GM21576 (cell line): ENCODE measurements at regions not wholly inside any gene's neighbourhood (a gene's known extent, or its start where the extent isn't known, plus 50 kb on each side); places are given as distances from the start of the nearest gene placed in this dataset.

Experiments used
- ATAC-seq: cut with Tn5 transposase; IDR thresholded peaks from one replicate; pipeline ENCODE4 v1.9.1; 2021; ENCODE audit warnings: mild to moderate bottlenecking, moderate library complexity; ENCODE audit not compliant: unreplicated experiment

DNA sequence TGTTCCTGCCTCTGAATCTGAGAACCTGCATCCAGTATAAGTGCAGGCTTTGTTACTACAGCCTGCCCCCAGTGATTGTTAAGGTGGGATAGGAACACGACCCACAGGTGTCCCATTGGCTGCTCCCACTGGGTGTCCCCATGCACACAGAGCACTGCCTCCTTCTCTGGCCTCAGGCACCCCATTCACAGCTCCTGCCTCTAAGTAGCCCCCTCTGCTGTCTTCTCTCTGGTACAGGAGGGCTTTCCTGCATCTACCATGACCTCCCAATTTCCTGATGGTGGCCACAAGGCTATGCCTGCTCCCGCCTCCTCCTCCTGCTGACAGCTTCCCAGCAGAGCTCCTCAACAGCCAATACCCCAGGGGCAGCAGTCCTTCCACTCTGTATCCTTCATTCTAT, 238.6 kb upstream of the TMC3 start:
- no peak for ATAC-seq

DNA sequence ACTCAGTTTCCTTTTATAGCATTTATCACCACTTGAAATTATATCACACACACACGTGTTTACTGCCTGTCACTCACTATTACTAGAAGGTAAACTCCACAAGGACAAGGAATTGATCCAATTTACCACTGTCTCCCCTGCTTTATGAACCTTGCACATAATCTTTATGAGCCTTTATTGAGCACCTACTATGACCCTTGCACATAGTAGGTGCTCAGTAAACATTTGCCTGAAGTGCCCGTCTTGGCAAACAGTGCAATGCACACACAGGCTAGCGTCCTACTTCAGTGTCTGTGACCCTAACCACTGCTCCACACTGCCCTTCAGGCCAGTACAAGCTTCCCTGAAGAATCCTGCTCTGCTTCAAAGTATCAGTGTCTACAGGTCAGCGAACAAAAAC, 237.7 kb upstream of the TMC3 start:
- no peak for ATAC-seq

GRCh38 chr15:81608309-81608829, 234.4 kb upstream of the TMC3 start:
- no peak for ATAC-seq

DNA sequence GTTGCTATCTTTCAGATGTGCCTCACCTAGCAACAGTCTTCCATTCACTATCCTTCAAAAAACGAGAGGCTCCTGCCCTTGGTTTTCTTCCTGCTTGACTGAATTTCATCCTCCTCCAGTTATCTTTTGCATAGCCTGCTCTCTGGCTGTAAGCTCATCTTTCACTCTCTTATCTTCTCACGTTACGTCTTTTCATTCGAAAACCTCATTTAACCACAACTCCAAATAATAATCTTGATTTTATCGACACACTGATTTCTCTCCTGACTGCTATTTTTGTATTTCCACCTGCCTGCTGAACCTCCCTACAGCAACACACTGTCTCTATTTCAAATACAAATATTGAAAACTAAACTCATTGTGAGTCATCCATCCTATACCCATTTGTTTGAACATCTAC, 230.7 kb upstream of the TMC3 start:
- ATAC-seq, result no peak

- no peak for ATAC-seq
Observed at GRCh38 chr15:81596159-81596865, 222.3 kb upstream of the TMC3 start.

- ATAC-seq, result no peak
Observed at GRCh38 chr15:81595752-81596151, 221.7 kb upstream of the TMC3 start.

DNA sequence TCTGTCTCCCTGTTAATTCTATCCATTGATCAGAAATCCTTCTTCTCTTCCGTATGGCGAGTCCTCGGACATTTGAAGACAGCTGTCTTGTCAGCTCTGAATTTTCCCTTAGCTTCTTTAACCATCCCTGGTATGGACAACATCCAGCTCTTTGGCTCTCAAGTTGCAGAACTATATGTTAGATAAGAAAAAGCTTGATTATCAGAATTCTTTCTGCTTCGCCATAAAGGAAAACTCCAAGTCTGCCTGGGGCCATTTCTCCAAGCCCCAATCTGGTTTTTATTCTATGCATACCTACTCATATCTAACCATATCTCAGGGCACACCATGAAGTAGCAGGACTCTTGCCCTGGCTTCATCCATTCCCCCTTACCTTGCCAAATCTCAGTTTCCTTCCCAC, 215.7 kb upstream of the TMC3 start:
- no peak for ATAC-seq

GRCh38 chr15:81575436-81576123, 201.6 kb upstream of the TMC3 start:
- no peak for ATAC-seq

DNA sequence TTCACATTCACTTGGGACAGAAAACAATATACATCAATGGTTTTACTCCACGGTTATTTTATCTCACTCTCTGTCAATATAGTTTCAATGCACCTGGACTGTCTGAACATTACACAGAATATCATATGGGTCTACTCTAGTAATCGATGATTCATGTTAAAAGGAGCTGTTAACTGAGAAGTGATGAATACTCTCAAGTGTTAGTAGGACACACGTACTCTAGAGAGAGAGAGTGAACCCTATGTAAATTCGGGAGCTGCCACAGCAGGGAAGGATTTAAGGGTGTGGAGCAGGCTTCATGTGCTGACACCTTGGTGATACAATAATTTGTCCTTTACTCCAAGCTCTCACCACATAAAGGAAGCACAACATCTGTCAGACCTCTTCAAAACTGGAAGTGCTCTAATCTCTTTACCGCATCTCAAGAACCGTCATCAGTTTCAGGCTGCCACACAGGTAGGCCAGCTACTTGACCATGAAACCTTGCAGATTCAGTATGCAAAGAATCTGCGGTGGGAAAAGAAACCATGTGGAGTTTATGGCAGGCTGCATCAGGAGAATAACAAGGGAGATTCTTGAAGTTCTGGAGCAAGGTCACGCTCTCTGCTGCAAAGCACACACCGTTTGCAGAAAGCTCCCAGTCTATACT, 199.2 kb upstream of the TMC3 start:
- no peak for ATAC-seq

DNA sequence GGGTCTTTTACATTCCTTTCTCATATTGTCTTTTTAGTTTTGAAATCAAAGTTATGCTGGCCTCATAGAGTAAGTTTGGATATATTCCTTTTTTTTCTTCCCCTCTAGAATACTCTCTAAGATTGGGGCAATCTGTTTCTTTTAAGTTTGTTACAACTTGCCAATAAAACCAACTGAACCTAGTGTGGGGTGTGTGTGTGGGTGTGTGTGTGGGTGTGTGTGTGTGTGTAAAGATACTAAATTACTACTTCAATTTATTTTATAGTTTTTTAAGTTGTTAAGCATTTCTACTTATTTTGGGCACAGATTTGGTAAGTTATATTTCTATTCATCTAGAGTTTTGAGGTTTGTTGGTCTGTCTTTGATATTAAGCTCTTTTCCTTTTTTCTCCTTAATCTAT, 198.2 kb upstream of the TMC3 start:
- ATAC-seq, result no peak

DNA sequence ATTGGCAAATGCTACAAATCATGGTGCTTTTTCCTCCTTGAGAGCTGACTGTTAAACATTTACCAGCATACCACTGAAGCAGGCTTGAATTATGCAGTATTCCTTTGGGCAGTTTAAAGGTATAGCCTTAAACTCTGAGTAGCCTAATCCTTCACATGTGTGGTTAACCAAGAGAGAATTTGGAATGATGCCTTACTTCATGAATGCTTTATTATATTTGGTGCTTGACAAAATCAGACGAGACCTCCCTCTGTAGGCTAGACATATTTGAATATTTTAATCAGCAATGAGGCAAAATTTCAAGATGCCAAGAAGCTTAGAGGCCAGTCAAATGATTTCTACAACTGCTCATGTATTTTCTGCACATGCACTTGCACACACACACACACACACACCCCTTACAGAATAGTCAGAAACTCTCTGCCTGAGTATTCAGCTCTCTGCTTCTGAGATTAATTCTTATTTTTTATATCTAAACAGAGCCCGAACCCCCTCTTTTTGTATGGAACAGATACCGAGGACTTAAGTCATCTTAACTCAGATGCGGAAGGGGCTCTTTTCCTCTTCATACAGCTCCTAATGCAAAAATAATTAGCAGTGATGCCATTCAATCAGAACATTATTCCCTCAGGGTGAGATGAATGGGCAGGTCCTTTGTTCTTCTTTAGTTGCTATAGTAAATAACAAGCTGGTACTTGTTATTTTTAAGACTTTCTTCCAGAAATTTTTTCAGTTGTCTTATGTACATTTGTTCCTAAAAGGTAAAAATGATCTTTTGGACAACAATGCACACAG, 195.5 kb upstream of the TMC3 start:
- no peak for ATAC-seq

GRCh38 chr15:81567924-81568323, 193.9 kb upstream of the TMC3 start:
- ATAC-seq, result no peak

- no peak for ATAC-seq
Observed at GRCh38 chr15:81562986-81563385, 189.0 kb upstream of the TMC3 start.

DNA sequence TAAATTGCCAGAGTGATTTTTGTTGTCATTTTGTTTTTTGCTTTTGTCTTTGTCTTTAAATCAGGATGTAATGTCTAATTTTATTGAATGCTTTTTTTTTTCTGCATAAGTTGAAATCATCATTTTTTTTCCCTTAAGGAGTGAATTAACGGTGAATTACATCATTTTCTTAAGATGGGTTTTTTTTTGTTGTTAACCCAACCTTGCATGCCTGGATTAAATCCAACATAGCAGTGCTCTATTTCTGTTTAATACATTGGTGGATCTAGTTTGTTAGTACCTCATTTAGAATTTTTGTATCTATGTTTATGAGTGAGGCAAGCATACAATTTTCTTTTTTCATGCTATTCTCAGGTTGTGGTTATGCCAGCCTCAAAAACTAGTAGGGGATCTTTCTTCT, 186.4 kb upstream of the TMC3 start:
- ATAC-seq, result no peak

DNA sequence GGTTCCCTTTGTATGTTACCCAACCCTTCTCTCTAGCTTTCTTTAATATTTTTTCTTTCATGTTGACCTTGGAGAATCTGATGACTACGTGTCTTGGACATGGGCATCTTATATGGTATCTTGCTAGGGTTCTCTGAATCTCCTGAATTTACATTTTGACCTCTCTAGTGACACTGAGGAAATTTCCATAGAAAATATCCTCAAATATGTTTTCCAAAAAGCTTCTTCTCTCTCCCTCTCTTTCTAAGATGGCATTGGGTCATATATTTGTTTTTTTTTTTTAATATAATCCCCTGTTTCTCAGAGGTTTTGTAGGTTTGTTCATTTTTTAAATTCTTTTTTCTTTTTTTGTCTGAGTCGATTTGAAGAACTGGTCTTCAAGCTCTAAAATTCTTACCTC, 184.0 kb upstream of the TMC3 start:
- ATAC-seq, result no peak

- no peak for ATAC-seq
Observed at GRCh38 chr15:81555346-81555745, 181.3 kb upstream of the TMC3 start.

- ATAC-seq, result no peak
Observed at GRCh38 chr15:81548365-81549130, 174.5 kb upstream of the TMC3 start.

DNA sequence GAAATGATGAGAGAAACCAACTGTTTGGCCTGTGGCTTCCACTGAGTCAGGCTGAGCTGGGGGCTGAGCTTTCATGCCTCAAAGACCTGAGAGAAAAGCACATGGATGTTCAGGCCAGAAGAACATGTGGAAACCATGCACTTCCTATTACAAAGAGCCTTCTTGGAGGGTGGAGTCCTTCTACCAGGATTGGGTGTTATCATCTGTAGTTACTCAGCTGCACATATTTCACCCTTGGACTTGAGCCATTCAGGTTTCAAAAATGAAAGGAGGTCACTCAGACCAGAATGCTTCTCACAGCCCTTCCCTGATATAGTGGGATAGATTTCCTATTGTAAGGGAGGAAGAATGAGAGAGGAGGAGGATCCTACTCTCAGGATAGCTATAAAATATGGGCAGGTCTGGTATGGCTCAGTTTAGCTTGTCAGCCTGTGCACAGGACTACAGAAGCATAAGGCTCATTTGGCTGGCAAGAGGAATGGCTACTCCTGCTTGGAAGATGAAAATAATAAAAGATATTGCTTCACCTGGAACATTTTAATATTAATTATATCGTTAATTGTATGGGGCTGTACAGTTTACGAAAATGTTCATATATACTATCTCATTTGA, 173.6 kb upstream of the TMC3 start:
- ATAC-seq, result no peak

DNA sequence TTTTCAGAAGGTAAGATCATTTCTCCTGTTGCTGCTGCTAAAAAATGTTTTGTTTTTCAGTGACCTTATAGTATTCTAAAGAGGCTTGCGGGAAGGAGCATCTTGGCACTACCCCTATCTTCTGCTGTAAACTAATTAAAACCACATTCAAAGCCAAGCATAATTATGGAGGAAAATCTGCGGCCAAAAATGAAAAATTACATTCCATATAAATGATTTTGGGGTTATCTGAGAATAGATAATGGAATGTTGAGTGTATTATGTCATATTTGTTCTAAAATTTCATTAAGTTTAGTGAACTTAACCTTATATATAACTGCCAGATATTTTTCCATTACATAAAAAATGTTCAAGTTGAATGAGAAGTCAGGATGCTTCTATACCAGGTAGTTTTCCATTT, 170.4 kb upstream of the TMC3 start:
- ATAC-seq, result no peak

DNA sequence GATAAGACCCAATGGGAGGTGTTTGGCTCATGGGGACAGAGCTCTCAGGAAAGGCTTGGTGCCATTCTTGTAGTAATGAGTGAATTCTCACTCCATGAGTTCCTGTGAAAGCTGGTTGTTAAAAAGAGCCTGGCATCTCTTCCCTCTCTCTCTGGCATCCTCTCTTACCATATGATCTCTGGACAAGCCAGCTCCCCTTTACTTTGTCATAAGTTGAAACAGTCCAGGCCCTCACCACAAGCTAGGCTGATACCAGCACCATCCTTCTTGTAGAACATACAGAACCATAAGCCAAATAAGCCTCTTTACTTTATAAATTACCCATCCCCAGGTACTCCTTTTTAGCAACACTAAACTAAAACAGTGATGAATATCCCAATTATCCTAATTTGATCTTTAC, 166.9 kb upstream of the TMC3 start:
- no peak for ATAC-seq
